Caco-2 (cell line): ENCODE measurements at regions not wholly inside any gene's neighbourhood (a gene's known extent, or its start where the extent isn't known, plus 50 kb on each side); places are given as distances from the start of the nearest gene placed in this dataset.

Experiments
- BruUV-seq: library from RNA; stranded (reverse); fragments of 400-500 nt; replicated peaks from 2 replicates; lab custom pipeline; 2021; lab: Mats Ljungman, UMichigan
- CTCF ChIA-PET: fragments of 300-600 bp; sonication (Branson Sonifier 250); formaldehyde crosslinking; loops from one replicate; lab custom pipeline; 2022; ENCODE audit warnings: antibody characterized with exemption; lab: Charles Lee
- POLR2A ChIA-PET: fragments of 300-600 bp; sonication (Branson Sonifier 250); formaldehyde crosslinking; loops from one replicate; lab custom pipeline; 2022; ENCODE audit warnings: antibody characterized with exemption; lab: Charles Lee
- DNase-seq, 2 experiments: peaks; one replicate each; pipeline versions ENCODE4 v3.0.0 to v3.0.0-alpha.2; 2020 to 2022
- H3K27me3 ChIP-seq: replicated peaks from 2 replicates; pipeline ENCODE4 v1.6.0; 2011; ENCODE audit warnings: low read length; ENCODE audit not compliant: control insufficient read depth, insufficient read depth
- H3K36me3 ChIP-seq: 2 replicates; pipeline ENCODE4 v1.5.1; 2011; ENCODE audit warnings: low read length; ENCODE audit not compliant: control insufficient read depth, insufficient read depth
- H3K4me1 ChIP-seq: fragments of 250-450 bp; sonication (Bioruptor Pico); 2 replicates; pipeline ENCODE4 v1.5.1; 2020; ENCODE audit warnings: mild to moderate bottlenecking
- H3K4me3 ChIP-seq: 2 replicates; pipeline ENCODE4 v1.5.1; 2011; ENCODE audit warnings: low read depth, mild to moderate bottlenecking, control low read depth, low read length
- H3K9me3 ChIP-seq: fragments of 250-450 bp; sonication (Bioruptor Pico); 2 replicates; pipeline ENCODE4 v1.5.1; 2020; ENCODE audit warnings: mild to moderate bottlenecking, moderate library complexity
- H3K27ac Mint-ChIP-seq: one replicate; pipeline ENCODE4 v1.8.0; 2022; ENCODE audit warnings: mixed read lengths; ENCODE audit not compliant: unreplicated experiment
- H3K27me3 Mint-ChIP-seq: one replicate; pipeline ENCODE4 v1.8.0; 2022; ENCODE audit warnings: mixed read lengths; ENCODE audit not compliant: insufficient read depth, unreplicated experiment
- H3K36me3 Mint-ChIP-seq: one replicate; pipeline ENCODE4 v1.8.0; 2022; ENCODE audit warnings: mild to moderate bottlenecking, mixed read lengths; ENCODE audit not compliant: insufficient read depth, unreplicated experiment
- H3K4me1 Mint-ChIP-seq: one replicate; pipeline ENCODE4 v1.8.0; 2022; ENCODE audit warnings: low read depth, mixed read lengths; ENCODE audit not compliant: unreplicated experiment
- H3K4me3 Mint-ChIP-seq: one replicate; pipeline ENCODE4 v1.8.0; 2022; ENCODE audit warnings: mild to moderate bottlenecking, moderate library complexity, mixed read lengths; ENCODE audit not compliant: unreplicated experiment
- H3K9me3 Mint-ChIP-seq: one replicate; pipeline ENCODE4 v1.8.0; 2022; ENCODE audit warnings: mixed read lengths; ENCODE audit not compliant: unreplicated experiment
- CTCF ChIP-seq, 2 experiments: fragments of 200-600 bp in 1 of 2; IDR thresholded peaks; 1 replicate in 1 of 2; 2 replicates in 1 of 2; pipeline versions ENCODE4 v1.5.1 to v1.8.0; 2011 to 2022; ENCODE audit warnings: antibody characterized with exemption in 1 of 2, control low read depth in 1 of 2, inconsistent platforms in 1 of 2, low read depth in 1 of 2, low read length in 1 of 2, mild to moderate bottlenecking in 1 of 2, moderate library complexity in 1 of 2; ENCODE audit not compliant: insufficient read depth in 1 of 2, severe bottlenecking in 1 of 2, unreplicated experiment in 1 of 2
- intact Hi-C: fragments of 100-400 bp; cut with micrococcal nuclease; formaldehyde crosslinking; loops from one replicate; pipeline ENCODE4 v1.10.0; 2022; ENCODE audit not compliant: unreplicated experiment

DNA sequence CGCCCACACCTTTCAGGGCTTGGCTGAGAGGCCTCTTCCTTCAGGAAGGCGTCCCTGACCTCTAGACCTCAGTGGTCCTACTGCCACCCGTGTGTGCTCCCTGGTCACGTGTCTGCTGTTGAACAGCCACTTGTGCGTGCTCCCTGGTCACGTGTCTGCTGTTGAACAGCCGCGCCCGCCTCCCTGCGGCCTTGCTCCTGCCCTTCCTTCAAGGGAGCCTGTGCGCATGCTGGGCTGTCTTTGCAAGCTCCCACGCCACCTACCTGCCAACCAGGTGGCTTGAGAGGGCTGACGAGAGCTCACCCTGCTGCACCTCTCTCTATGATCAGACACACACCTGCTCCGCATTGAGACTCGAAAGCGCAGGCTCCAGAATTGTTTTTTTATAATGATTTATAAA is 179.3 kb downstream of the BMP7 start:
- no peaks in the 10 kb centered on the region for H3K9me3 ChIP-seq
- ChIA-PET CTCF (interaction anchor here (0.5 to 1.7 kb wide), 8 partner anchors 16 to 263 kb away, joined by 3 to 6 read pairs (median 3); no protein-coding TSS in a partner anchor), POLR2A (interaction anchor here (0.5 kb wide), 1 partner anchor 297 kb away, joined by 4 read pairs; no protein-coding TSS in a partner anchor)
- Mint-ChIP-seq H3K9me3 (peaks cover 9% of the 10 kb centered on the region), H3K27ac (no peak overlapping the region), H3K4me3 (no peak overlapping the region), H3K4me1 (peaks cover 12% of the 10 kb centered on the region), H3K27me3 (peaks cover 10% of the 10 kb centered on the region), H3K36me3 (no peaks in the 10 kb centered on the region)
- no peak overlapping the region for H3K4me3 ChIP-seq
- DNase-seq, result peak; percentile 64 to 72
- peaks cover 3% of the 10 kb centered on the region; the same call in 1 of the 2 replicates for H3K4me1 ChIP-seq
- no peaks in the 10 kb centered on the region for H3K36me3 ChIP-seq
- TF ChIP-seq CTCF (IDR thresholded peaks at IDR 0.05; ENCODE audit: insufficient read depth in 1 of 2, low read depth in 1 of 2, low read length in 1 of 2, severe bottlenecking in 1 of 2, unreplicated experiment in 1 of 2), result peak in 1 of 2 experiments; percentile 24
- H3K27me3 ChIP-seq, result no peaks in the 10 kb centered on the region
- intact Hi-C loops, result loop anchor here (1.0 kb wide), 1 partner anchor 537 kb away; no protein-coding TSS in a partner anchor
- BruUV-seq, result no TSS peak

DNA sequence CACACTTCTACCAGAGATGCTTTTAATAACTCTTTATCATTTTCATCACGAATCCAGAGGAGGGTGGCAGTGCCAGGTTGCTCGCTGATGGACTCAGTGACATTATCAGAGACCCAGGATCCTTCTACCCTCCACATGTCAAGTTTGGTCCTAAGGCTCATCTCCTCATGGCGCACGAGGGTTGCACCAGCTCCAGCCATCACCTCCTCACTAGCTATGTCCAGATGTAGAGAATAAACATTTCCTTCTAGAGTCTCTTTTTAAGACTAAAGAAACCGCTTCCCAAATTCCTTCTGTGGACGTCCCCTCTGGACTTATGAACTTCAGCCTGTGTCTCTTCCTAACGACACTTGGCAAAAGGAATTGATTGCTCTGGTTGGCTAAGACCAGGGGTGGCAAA is 178.7 kb downstream of the BMP7 start:
- peaks cover 7% of the 10 kb centered on the region for H3K27me3 Mint-ChIP-seq
- Histone ChIP-seq H3K36me3 (no peaks in the 10 kb centered on the region), H3K4me3 (no peak overlapping the region), H3K27me3 (no peaks in the 10 kb centered on the region), H3K9me3 (no peaks in the 10 kb centered on the region), H3K4me1 (peaks cover 7% of the 10 kb centered on the region)
- H3K36me3 Mint-ChIP-seq, result no peaks in the 10 kb centered on the region
- H3K27ac Mint-ChIP-seq, result no peak overlapping the region
- peaks cover 18% of the 10 kb centered on the region for H3K4me1 Mint-ChIP-seq
- no peak overlapping the region for H3K4me3 Mint-ChIP-seq
- intact Hi-C loops, result loop anchor here (1.0 kb wide), 1 partner anchor 537 kb away; no protein-coding TSS in a partner anchor
- ChIA-PET POLR2A (interaction anchor here (0.5 kb wide), 1 partner anchor 296 kb away, joined by 4 read pairs; no protein-coding TSS in a partner anchor), CTCF (interaction anchor here (0.5 to 1.7 kb wide), 9 partner anchors 17 to 262 kb away, joined by 3 to 6 read pairs (median 3); no protein-coding TSS in a partner anchor)
- peaks cover 8% of the 10 kb centered on the region for H3K9me3 Mint-ChIP-seq
- BruUV-seq, result no TSS peak
- no peak for TF ChIP-seq CTCF (IDR thresholded peaks at IDR 0.05; ENCODE audit: insufficient read depth in 1 of 2, low read depth in 1 of 2, low read length in 1 of 2, severe bottlenecking in 1 of 2, unreplicated experiment in 1 of 2)
- no peak for DNase-seq

DNA sequence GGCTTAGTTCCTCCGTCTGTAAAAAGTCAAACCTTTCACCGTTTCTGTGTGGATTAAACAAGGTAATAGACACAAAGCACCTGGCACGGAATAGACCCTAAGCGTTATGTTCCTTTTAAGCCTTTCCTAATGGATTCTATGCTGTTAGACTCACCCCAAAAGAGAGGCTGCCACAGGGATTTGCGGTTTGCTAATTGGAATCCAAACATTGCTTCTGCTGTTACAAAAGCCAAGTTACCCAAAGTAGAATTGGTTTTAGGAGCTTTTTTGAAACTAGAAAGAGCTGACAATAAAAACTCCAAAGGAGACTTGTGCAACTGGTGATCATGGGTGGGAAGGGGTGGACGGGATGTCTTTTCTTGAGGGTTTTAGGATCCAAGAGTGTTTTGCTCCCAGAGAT is 178.0 kb downstream of the BMP7 start:
- no peak overlapping the region for H3K4me3 Mint-ChIP-seq
- Histone ChIP-seq H3K9me3 (no peaks in the 10 kb centered on the region), H3K4me1 (peaks cover 7% of the 10 kb centered on the region), H3K36me3 (no peaks in the 10 kb centered on the region), H3K4me3 (no peak overlapping the region), H3K27me3 (no peaks in the 10 kb centered on the region)
- H3K36me3 Mint-ChIP-seq, result no peaks in the 10 kb centered on the region
- no peak for DNase-seq
- peaks cover 1% of the 10 kb centered on the region for H3K9me3 Mint-ChIP-seq
- H3K27ac Mint-ChIP-seq, result no peak overlapping the region
- intact Hi-C loops, result no loop called here
- no peak for TF ChIP-seq CTCF (IDR thresholded peaks at IDR 0.05; ENCODE audit: insufficient read depth in 1 of 2, low read depth in 1 of 2, low read length in 1 of 2, severe bottlenecking in 1 of 2, unreplicated experiment in 1 of 2)
- POLR2A ChIA-PET, result no interaction called here
- peaks cover 4% of the 10 kb centered on the region for H3K27me3 Mint-ChIP-seq
- no TSS peak for BruUV-seq
- CTCF ChIA-PET, result interaction anchor here (0.7 to 1.3 kb wide), 2 partner anchors 188 to 258 kb away, joined by 3 to 4 read pairs; no protein-coding TSS in a partner anchor
- H3K4me1 Mint-ChIP-seq, result peaks cover 18% of the 10 kb centered on the region
